ENCODE measurements at regions not wholly inside any gene's neighbourhood (a gene's known extent, or its start where the extent isn't known, plus 50 kb on each side); places are given as distances from the start of the nearest gene placed in this dataset.

GRCh38 chr4:30265716-30266115, 454.5 kb upstream of the PCDH7 start:
- no peak overlapping the region for H3K4me3 ChIP-seq (ENCODE audit: control insufficient read depth in 1 of 7, extremely low read depth in 1 of 7, insufficient read depth in 4 of 7, low read depth in 2 of 7, low read length in 6 of 7)
- peaks cover 0 to 1% (median 0%) of the 10 kb centered on the region in 5 experiments for H3K9me3 ChIP-seq (ENCODE audit: control extremely low read depth in 1 of 5, control insufficient read depth in 4 of 5, insufficient read depth in 2 of 5, low read depth in 1 of 5, low read length in 4 of 5)
- no peaks in the 10 kb centered on the region for H3K27me3 ChIP-seq (replicated peaks in 2 of 5; ENCODE audit: control insufficient read depth in 4 of 5, insufficient read depth in 5 of 5, low read length in 4 of 5)
- H3K36me3 ChIP-seq (ENCODE audit: control insufficient read depth in 4 of 4, insufficient read depth in 4 of 4, low read length in 3 of 4), result no peaks in the 10 kb centered on the region
- H3K4me1 ChIP-seq (ENCODE audit: control extremely low read depth in 1 of 4, control insufficient read depth in 4 of 4, insufficient read depth in 4 of 4, low read length in 3 of 4), result no peaks in the 10 kb centered on the region
- H3K27ac ChIP-seq (ENCODE audit: insufficient read depth in 1 of 2, low read depth in 1 of 2, low read length in 2 of 2, poor library complexity in 1 of 2, severe bottlenecking in 2 of 2), result no peak overlapping the region
- CTCF ChIA-PET, result no interaction called here
- POLR2A ChIA-PET, result no interaction called here
- WGBS (ENCODE audit: insufficient coverage), result no CpG with 5 or more reads among the region's 3 CpGs
- no peak for DNase-seq

GRCh38 chr4:30268370-30268769, 451.8 kb upstream of the PCDH7 start:
- Histone ChIP-seq H3K4me1 (ENCODE audit: control extremely low read depth in 1 of 4, control insufficient read depth in 4 of 4, insufficient read depth in 4 of 4, low read length in 3 of 4) (no peaks in the 10 kb centered on the region), H3K9me3 (ENCODE audit: control extremely low read depth in 1 of 5, control insufficient read depth in 4 of 5, insufficient read depth in 2 of 5, low read depth in 1 of 5, low read length in 4 of 5) (peaks cover 0 to 2% (median 0%) of the 10 kb centered on the region in 5 experiments), H3K4me3 (ENCODE audit: control insufficient read depth in 1 of 7, extremely low read depth in 1 of 7, insufficient read depth in 4 of 7, low read depth in 2 of 7, low read length in 6 of 7) (no peak overlapping the region), H3K36me3 (ENCODE audit: control insufficient read depth in 4 of 4, insufficient read depth in 4 of 4, low read length in 3 of 4) (no peaks in the 10 kb centered on the region), H3K27me3 (replicated peaks in 2 of 5; ENCODE audit: control insufficient read depth in 4 of 5, insufficient read depth in 5 of 5, low read length in 4 of 5) (no peaks in the 10 kb centered on the region), H3K27ac (ENCODE audit: insufficient read depth in 1 of 2, low read depth in 1 of 2, low read length in 2 of 2, poor library complexity in 1 of 2, severe bottlenecking in 2 of 2) (no peak overlapping the region)
- no peak for DNase-seq
- ChIA-PET CTCF (no interaction called here), POLR2A (no interaction called here)
- WGBS (ENCODE audit: insufficient coverage), result 100% methylated on average over 1 of the region's 2 CpGs

- peaks cover 0 to 2% (median 0%) of the 10 kb centered on the region in 5 experiments for H3K9me3 ChIP-seq (ENCODE audit: control extremely low read depth in 1 of 5, control insufficient read depth in 4 of 5, insufficient read depth in 2 of 5, low read depth in 1 of 5, low read length in 4 of 5)
- POLR2A ChIA-PET, result no interaction called here
- 58% methylated on average over 3 of the region's 6 CpGs for WGBS (ENCODE audit: insufficient coverage)
These were observed 450.3 kb upstream of the PCDH7 start for GRCh38 chr4:30269850-30270249.

GRCh38 chr4:30281986-30282385, 438.2 kb upstream of the PCDH7 start:
- no peaks in the 10 kb centered on the region for H3K9me3 ChIP-seq (ENCODE audit: control extremely low read depth in 1 of 5, control insufficient read depth in 4 of 5, insufficient read depth in 2 of 5, low read depth in 1 of 5, low read length in 4 of 5)
- H3K27ac ChIP-seq (ENCODE audit: insufficient read depth in 1 of 2, low read depth in 1 of 2, low read length in 2 of 2, poor library complexity in 1 of 2, severe bottlenecking in 2 of 2), result no peak overlapping the region
- no peaks in the 10 kb centered on the region for H3K36me3 ChIP-seq (ENCODE audit: control insufficient read depth in 4 of 4, insufficient read depth in 4 of 4, low read length in 3 of 4)
- H3K4me3 ChIP-seq (ENCODE audit: control insufficient read depth in 1 of 7, extremely low read depth in 1 of 7, insufficient read depth in 4 of 7, low read depth in 2 of 7, low read length in 6 of 7), result no peak overlapping the region
- H3K27me3 ChIP-seq (replicated peaks in 2 of 5; ENCODE audit: control insufficient read depth in 4 of 5, insufficient read depth in 5 of 5, low read length in 4 of 5), result no peaks in the 10 kb centered on the region
- no peaks in the 10 kb centered on the region for H3K4me1 ChIP-seq (ENCODE audit: control extremely low read depth in 1 of 4, control insufficient read depth in 4 of 4, insufficient read depth in 4 of 4, low read length in 3 of 4)
- no peak for DNase-seq
- ChIA-PET POLR2A (no interaction called here), CTCF (no interaction called here)

More at GRCh38 chr4:30269850-30270249, 450.3 kb upstream of the PCDH7 start:
- no peak overlapping the region for H3K4me3 ChIP-seq (ENCODE audit: control insufficient read depth in 1 of 7, extremely low read depth in 1 of 7, insufficient read depth in 4 of 7, low read depth in 2 of 7, low read length in 6 of 7)
- CTCF ChIA-PET, result no interaction called here
- no peaks in the 10 kb centered on the region for H3K4me1 ChIP-seq (ENCODE audit: control extremely low read depth in 1 of 4, control insufficient read depth in 4 of 4, insufficient read depth in 4 of 4, low read length in 3 of 4)
- H3K27ac ChIP-seq (ENCODE audit: insufficient read depth in 1 of 2, low read depth in 1 of 2, low read length in 2 of 2, poor library complexity in 1 of 2, severe bottlenecking in 2 of 2), result no peak overlapping the region
- no peaks in the 10 kb centered on the region for H3K27me3 ChIP-seq (replicated peaks in 2 of 5; ENCODE audit: control insufficient read depth in 4 of 5, insufficient read depth in 5 of 5, low read length in 4 of 5)
- H3K36me3 ChIP-seq (ENCODE audit: control insufficient read depth in 4 of 4, insufficient read depth in 4 of 4, low read length in 3 of 4), result no peaks in the 10 kb centered on the region
- no peak for DNase-seq

GRCh38 chr4:30283336-30283735, 436.8 kb upstream of the PCDH7 start:
- POLR2A ChIA-PET, result no interaction called here
- 93% methylated on average over 3 of the region's 3 CpGs for WGBS (ENCODE audit: insufficient coverage)

GRCh38 chr4:30294295-30294694, 425.9 kb upstream of the PCDH7 start:
- H3K4me3 ChIP-seq (ENCODE audit: control insufficient read depth in 1 of 7, extremely low read depth in 1 of 7, insufficient read depth in 4 of 7, low read depth in 2 of 7, low read length in 6 of 7), result no peak overlapping the region
- ChIA-PET POLR2A (no interaction called here), CTCF (no interaction called here)
- H3K9me3 ChIP-seq (ENCODE audit: control extremely low read depth in 1 of 5, control insufficient read depth in 4 of 5, insufficient read depth in 2 of 5, low read depth in 1 of 5, low read length in 4 of 5), result no peaks in the 10 kb centered on the region
- WGBS (ENCODE audit: insufficient coverage), result 86% methylated on average over 3 of the region's 3 CpGs
- no peaks in the 10 kb centered on the region for H3K27me3 ChIP-seq (replicated peaks in 2 of 5; ENCODE audit: control insufficient read depth in 4 of 5, insufficient read depth in 5 of 5, low read length in 4 of 5)
- H3K36me3 ChIP-seq (ENCODE audit: control insufficient read depth in 4 of 4, insufficient read depth in 4 of 4, low read length in 3 of 4), result no peaks in the 10 kb centered on the region
- DNase-seq, result no peak
- no peaks in the 10 kb centered on the region for H3K4me1 ChIP-seq (ENCODE audit: control extremely low read depth in 1 of 4, control insufficient read depth in 4 of 4, insufficient read depth in 4 of 4, low read length in 3 of 4)
- no peak overlapping the region for H3K27ac ChIP-seq (ENCODE audit: insufficient read depth in 1 of 2, low read depth in 1 of 2, low read length in 2 of 2, poor library complexity in 1 of 2, severe bottlenecking in 2 of 2)

More at GRCh38 chr4:30283336-30283735, 436.8 kb upstream of the PCDH7 start:
- Histone ChIP-seq H3K36me3 (ENCODE audit: control insufficient read depth in 4 of 4, insufficient read depth in 4 of 4, low read length in 3 of 4) (no peaks in the 10 kb centered on the region), H3K4me1 (ENCODE audit: control extremely low read depth in 1 of 4, control insufficient read depth in 4 of 4, insufficient read depth in 4 of 4, low read length in 3 of 4) (no peaks in the 10 kb centered on the region), H3K27me3 (replicated peaks in 2 of 5; ENCODE audit: control insufficient read depth in 4 of 5, insufficient read depth in 5 of 5, low read length in 4 of 5) (no peaks in the 10 kb centered on the region), H3K4me3 (ENCODE audit: control insufficient read depth in 1 of 7, extremely low read depth in 1 of 7, insufficient read depth in 4 of 7, low read depth in 2 of 7, low read length in 6 of 7) (no peak overlapping the region), H3K9me3 (ENCODE audit: control extremely low read depth in 1 of 5, control insufficient read depth in 4 of 5, insufficient read depth in 2 of 5, low read depth in 1 of 5, low read length in 4 of 5) (no peaks in the 10 kb centered on the region), H3K27ac (ENCODE audit: insufficient read depth in 1 of 2, low read depth in 1 of 2, low read length in 2 of 2, poor library complexity in 1 of 2, severe bottlenecking in 2 of 2) (no peak overlapping the region)
- DNase-seq, result no peak
- CTCF ChIA-PET, result no interaction called here

GRCh38 chr4:30295652-30296051, 424.5 kb upstream of the PCDH7 start:
- WGBS (ENCODE audit: insufficient coverage), result 72% methylated on average over 3 of the region's 5 CpGs
- Histone ChIP-seq H3K4me3 (ENCODE audit: control insufficient read depth in 1 of 7, extremely low read depth in 1 of 7, insufficient read depth in 4 of 7, low read depth in 2 of 7, low read length in 6 of 7) (no peak overlapping the region), H3K36me3 (ENCODE audit: control insufficient read depth in 4 of 4, insufficient read depth in 4 of 4, low read length in 3 of 4) (no peaks in the 10 kb centered on the region), H3K27ac (ENCODE audit: insufficient read depth in 1 of 2, low read depth in 1 of 2, low read length in 2 of 2, poor library complexity in 1 of 2, severe bottlenecking in 2 of 2) (no peak overlapping the region), H3K4me1 (ENCODE audit: control extremely low read depth in 1 of 4, control insufficient read depth in 4 of 4, insufficient read depth in 4 of 4, low read length in 3 of 4) (no peaks in the 10 kb centered on the region), H3K9me3 (ENCODE audit: control extremely low read depth in 1 of 5, control insufficient read depth in 4 of 5, insufficient read depth in 2 of 5, low read depth in 1 of 5, low read length in 4 of 5) (no peaks in the 10 kb centered on the region), H3K27me3 (replicated peaks in 2 of 5; ENCODE audit: control insufficient read depth in 4 of 5, insufficient read depth in 5 of 5, low read length in 4 of 5) (no peaks in the 10 kb centered on the region)
- POLR2A ChIA-PET, result no interaction called here
- CTCF ChIA-PET, result no interaction called here
- DNase-seq, result no peak
